HG03469 (cell line): ENCODE measurements at regions not wholly inside any gene's neighbourhood (a gene's known extent, or its start where the extent isn't known, plus 50 kb on each side); places are given as distances from the start of the nearest gene placed in this dataset.
A peak's percentile ranks its signal among the peaks of the same experiment; 100 is the strongest.
"Not testable (repeated sequence)": the region's sequence is repeated elsewhere in the genome, so short reads cannot be mapped to it uniquely, and the experiment has no call there.

Experiments
- ATAC-seq: cut with Tn5 transposase; IDR thresholded peaks from one replicate; pipeline ENCODE4 v1.9.1; 2021; ENCODE audit warnings: mild to moderate bottlenecking, moderate library complexity, moderate number of reproducible peaks; ENCODE audit not compliant: unreplicated experiment

DNA sequence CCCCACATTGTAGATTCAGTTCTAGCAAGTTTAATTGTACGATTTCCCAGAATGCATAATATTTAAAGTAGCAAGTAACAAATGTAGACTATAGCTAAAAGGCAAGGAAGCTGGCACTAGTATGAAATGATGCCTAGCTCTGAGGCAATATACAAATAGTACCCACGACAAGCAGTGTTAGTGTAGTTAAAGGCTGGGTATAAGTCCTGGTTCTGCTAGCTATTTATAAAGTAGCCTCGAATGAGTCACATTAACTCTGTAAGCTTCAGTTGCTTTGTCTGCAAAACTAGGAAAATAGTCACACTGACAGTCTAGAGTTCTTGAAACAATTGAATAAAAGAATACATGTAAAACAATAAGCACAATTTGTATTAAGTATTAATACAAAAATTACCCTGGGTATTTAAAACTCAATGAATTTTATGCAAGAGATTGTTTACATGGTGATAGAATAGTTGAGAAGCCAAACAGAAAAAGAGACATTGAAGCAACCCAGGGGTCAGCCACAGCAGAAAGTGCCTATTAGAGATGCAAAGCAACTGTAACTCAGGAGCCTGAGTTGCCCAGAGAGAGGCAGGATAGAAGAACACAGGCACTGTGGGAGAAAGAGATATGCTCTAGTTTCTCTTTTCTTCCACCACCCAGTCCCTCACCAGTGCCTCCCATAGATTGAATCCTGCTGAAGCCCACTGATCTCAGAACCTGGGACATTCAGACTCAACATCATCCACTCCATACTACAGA is 949.0 kb downstream of the C4orf33 start:
- no peak for ATAC-seq

DNA sequence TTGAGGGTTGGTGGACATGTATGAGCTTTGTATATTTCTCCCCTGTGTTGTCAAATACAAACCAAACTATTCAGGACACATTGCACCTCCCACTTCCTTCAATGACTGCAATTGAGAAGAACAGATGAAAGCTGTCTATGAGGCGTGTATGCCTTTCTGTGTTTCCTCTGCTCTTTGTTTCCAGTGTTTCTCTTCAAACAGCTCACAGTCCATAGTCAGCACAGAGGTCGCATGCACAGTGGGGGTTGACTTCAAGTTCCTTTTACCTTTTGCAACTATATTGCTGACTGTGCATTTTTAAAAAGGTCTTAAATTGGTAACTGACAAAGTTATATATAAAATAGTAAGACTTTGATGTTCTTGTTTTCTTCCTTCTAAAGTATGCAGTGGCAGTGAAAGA is 957.8 kb downstream of the C4orf33 start:
- ATAC-seq: no peak

DNA sequence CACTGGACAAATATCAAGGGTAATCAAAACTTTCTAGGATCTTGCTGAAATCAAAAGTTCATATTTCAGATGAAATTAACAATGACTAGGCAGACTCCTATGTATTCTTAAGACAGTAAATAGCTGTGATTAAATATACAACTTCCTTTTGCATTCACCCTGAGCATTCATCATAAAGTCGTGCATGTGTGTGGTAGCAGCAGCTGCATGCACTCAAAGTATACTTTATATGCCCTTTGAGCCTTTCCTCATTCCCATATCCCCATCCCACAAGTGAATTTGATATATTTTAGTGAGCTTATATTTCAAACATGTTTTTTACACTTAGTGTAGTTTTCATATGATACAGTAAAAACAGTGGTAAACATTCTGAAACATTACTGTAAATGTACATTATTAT is 959.0 kb downstream of the C4orf33 start:
- ATAC-seq: no peak

DNA sequence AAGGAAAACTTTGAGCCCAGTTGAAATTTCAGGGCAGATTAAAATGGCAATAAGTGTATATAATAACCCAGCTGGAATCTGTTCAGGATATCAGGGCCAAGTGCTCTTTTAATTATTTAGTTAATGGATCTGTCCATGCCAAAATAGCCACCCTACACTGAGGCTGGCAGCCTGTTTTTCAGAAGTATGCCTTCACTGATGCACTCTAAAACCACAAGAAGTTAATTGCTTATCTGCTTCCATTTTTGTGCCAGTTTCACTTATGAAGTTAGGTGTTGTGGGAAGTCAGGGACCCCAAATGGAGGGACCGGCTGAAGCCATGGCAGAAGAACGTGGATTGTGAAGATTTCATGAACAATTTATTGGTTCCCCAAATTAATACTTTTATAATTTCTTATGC is 960.3 kb downstream of the C4orf33 start:
- ATAC-seq: no peak

DNA sequence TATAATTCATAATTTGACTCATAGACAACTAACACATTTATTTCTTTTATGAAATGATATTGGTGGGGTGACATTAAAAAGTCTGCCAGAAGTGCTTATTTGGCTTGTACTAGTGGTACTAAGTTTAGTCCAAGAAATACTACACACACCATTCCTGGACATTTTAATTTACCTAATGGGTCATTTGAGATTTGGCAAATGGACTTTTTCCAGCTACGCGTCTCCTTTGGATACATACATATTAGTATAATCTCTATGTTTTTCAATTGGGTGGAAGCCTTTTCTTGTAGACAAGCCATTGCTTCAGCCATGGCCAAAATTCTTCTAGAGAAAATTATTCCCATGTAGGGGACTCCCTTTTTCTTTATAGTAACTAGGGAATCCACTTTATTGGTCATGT is 968.5 kb downstream of the C4orf33 start:
- ATAC-seq: no peak

DNA sequence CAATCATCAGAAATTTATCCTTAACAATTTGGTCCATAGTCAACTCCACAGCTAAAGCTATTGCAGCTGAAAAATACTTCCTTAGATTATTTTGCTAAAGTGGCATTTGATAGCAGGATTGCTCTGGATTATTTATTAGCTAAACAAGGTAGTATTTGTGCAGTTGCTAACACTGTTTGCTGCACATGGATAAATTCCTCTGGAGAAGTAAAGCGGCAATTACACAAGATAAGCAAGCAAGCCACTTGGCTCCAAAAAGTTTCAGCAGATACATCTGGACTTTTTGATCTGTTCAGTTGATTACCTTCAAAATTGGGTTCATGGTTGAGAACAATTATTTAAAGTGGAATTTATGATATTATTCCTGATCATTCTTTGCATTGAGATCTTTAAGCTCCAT is 971.5 kb downstream of the C4orf33 start:
- ATAC-seq: no peak

DNA sequence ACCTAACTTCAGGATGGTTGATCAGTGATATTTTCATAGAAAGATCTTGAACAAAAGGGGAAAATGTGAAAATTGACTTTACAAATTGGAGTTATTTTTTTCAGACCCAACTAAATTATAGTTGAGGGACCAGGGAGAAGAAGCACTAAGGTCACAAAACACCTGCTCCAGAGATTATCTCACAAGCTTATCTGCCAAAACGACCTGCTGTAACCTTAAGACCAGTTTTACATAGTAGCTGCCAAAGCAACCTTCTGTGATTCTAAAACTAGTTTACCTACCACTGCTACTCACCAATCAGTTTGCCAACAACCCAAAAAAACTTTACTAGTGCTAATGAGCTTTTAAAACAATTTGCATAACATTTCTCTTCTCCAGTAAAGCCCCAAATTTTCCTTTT is 972.1 kb downstream of the C4orf33 start:
- ATAC-seq: no peak

DNA sequence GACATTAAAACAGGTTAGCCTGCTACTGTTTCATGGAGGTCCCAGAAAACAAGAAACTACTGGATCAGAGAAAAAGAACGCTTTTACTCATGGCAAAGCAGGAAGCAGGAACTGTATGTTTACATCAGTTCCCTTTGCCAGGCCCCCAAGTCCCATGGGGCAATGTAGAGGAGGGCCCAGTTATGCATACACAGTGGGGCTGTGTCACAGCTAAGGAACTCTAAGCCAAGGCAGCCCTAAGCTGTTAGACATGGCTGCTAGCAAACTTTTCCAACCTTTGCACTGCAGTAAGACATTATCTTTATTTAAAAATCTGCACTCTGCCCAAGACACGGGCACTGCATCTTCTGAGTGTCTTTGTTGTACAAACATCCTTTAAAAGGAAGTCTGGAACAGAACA is 975.8 kb downstream of the C4orf33 start:
- ATAC-seq: no peak

DNA sequence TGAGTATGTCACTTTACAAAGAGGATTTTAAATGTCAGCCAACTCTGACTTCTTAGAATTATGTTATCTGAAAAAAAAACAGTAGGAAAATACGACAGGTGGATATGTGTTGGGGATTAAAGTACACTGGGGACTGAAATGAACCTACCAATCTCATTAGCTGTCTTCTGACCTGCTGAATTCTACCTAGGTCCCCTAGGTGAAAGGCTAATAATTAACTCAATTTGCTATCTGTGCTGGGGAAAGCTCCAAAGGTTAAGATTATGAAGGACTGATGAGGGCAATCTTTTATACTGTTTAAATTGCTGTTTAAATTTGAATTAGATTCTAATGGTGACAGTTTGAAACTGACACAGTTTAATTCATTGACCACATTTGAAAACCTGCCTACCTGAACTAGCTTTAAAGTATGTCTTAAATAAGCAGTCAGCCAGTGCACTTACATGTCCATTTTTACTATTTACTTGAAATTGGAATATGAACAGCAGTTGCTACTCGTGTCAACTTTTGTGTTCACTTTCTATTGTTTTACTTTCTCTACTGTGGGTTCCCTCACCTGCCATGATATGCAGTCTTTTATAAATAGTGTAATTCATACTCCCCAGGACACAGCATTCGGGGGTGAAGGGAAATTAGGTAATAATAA is 977.3 kb downstream of the C4orf33 start:
- no peak for ATAC-seq

DNA sequence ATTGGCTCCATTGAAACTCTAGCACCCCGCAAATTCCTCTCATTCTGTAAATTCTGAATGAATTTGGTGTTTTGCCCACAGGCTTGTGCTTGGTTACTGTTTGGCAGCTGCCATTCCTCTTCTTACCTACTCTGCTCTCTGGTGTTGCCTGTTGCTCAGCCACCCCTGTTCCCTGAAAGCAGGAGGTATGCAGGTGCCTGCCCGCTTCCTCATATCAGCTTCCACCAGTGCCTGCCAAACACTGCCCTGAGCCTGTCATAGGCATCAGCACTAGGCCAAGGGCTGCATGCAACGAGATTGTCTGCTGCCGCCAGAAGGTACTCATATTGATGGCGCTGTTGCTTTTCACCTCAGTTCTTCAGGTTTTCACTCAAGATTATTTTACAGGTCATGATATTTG is 978.1 kb downstream of the C4orf33 start:
- no peak for ATAC-seq

DNA sequence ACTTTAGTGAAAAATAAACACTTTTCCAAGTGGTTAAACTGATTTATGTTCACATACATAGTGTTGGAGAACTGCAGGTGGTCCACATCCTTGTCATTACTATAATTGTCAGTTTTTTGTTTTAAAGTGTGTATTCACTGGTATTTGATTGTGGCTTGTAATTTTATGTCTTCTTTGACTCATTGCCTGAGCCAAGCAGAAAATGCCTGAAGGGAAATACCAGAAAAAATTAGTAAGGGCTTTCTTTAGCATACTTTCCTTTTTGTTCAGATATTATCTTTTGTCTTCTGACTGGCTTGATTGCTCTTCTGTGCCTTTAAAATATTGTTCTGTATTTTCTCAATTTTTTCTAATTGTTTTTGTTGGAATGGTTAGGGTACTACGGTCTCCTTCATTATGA is 981.3 kb downstream of the C4orf33 start:
- ATAC-seq: no peak

DNA sequence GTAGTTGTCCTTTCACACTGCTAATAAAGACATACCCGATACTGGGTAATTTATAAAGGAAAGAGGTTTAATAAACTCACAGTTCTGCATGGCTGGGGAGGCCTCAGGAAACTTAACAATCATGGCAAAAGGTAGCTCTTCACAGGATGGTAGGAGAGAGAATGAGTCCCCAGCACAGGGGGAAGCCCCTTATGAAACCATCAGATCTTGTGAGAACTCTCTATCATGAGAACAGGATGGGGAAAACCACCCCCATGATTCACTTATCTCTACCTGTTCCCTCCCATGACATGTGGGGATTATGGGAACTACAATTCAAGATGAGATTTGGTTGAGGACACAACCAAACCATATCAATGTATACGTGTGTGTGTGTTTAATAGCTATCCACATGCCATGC is 983.1 kb downstream of the C4orf33 start:
- ATAC-seq: not testable (repeated sequence)

DNA sequence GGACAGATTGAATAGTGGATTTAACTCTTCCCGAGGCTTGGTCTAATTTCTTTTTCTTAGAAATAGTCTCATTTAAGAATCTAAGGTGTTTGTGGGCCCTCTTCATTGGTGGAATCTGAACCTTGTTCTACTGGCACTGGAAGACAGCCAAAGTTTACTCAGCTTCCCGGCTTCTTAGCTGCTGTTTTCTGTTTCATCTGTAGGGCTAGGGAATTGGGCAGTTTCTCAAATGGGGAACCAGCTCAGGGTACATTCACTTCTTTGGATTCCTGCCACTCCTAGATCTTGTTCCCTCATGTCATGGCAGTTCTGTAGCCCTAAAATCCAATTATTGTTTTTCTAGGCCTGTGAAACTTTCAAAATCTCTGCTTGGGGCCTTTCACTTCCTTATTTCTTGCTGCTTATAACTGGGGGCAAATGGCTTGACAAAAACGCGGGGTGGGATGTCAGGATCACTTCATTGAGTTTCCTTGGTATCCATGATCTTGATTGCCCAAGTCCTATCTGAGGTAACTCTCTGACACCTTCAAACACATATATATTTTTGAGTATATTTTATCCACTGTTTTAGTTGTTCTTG is 985.0 kb downstream of the C4orf33 start:
- no peak for ATAC-seq

DNA sequence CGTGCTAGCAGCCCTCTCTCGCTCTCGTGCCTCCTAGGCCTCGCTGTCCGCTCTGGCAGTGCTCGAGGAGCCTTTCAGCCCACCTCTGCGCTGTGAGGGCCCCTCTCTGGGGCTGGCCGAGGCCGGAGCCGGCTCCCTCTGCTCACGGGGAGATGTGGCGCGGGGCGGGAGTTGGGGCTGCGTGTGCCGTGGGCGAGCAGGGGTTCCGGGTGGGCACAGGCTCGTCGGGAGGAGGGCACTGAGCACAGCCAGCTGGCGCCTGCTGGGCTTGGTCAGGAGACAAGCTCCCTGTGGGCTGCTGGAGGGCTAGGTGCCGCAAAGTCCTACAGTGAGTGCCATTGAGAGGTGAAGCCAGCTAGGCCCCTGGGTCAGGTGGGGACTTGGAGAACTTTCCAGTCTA is 994.5 kb downstream of the C4orf33 start:
- ATAC-seq: no peak

DNA sequence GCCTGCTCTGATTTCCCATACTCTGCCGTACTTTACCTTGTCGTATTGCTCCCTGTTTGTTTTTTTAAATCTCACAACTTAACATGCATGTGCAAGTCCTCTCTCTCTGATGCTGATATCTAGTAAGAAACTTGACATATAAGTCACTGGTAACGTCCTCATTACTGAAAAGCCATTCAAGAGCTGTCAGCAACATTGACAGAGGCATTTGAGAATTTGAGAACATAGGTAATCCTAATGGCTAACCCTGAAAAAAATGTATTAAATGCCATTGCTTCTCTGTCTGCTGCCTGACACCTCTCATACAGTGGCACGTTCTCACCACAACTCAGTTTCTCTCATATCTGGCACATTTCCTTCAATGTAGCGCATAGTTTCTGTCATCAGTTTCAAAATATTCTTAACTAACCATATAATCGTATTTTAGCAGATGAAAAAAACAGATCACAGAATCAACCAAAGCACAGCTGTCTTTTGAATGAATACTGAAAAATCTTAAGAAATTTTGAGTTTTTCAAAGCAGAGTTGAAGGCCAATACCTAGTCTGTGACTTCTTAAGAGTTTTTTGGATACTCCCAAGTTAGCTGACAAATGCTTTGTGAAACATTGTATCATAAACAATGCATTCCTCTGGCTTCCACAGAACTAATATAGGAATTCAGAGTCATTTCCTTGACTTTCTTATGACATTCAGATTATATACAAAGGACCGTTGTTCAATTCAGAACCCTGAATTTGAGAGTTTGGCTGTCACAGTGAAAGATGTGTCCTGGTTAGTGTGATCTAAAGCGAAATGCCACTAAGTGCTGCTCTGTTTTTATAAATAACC is 996.4 kb downstream of the C4orf33 start:
- ATAC-seq: no peak

DNA sequence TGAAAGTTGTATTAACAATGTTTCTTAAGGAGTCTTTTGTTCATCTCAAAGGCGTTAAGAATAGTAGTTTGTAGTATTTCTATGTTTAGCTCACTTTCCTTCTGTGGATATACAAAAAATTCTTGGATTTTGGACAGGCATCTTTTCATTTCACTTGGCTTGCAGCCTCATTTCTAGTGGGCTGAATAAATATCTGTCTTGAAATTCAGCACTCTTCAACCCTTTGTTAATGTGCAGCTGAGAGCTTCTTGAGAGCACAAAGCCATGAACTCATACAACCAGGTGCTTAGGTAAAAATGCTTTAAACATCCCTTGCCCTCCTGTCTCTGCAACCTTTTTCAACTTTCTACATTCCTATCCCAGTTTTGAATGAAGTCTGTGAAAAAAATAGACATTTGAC is 1003.2 kb downstream of the C4orf33 start:
- no peak for ATAC-seq

DNA sequence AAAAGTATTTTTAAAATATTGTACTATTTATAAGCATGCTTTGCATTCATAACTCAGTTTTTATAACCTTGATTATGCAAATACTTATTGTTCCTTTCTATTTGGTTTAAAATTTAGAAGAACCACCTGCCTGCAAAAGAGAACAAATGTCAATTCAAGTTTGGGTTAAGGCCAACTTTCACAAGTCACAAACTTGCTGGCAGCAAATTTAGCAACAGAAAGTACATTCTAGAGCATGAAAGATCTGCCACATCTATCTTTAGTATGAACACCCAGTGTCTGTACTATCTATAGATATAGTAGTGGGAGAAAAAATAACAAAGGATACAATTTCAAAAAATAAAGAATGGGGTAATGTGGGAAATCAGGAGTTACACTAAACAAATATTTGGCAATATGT is 1014.2 kb downstream of the C4orf33 start:
- peak; percentile 48 for ATAC-seq

DNA sequence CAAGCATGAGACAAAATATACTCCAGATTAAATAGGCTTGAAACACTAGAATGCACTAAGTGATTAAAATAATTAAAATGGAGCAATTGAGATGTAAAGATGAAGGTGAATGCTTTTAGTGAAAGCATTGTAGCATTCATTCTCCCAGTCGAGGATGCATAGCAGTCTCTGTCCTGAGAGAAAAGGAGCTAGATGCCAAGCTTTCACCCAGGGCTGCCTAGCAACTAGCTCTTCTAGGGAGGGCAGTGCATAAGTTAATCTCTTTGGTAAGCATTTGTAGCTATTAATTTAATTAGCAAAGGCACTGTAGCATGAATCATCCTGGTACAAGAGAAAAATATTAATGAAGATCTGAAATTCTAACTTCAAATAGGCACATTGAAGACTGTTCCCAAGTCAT is 1014.8 kb downstream of the C4orf33 start:
- no peak for ATAC-seq

DNA sequence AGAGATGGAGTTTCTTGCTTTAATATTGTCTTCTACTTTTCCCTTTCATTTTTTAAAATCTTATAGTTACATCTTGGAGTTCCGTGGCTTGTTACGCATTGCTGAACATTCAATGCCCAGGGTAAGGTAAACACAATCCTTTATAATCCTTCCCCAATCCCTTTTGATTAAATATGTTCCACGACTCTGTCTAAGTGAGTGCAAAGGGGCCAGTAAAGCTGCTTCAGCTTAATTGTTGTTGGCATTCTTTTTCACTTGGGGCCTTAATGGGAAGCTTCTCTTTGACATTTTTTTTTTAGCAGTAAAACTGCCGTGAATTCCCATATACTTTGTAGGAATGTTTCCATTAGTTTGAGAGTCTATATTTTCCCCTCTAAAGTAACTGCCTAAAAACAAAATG is 1028.1 kb downstream of the C4orf33 start:
- no peak for ATAC-seq

DNA sequence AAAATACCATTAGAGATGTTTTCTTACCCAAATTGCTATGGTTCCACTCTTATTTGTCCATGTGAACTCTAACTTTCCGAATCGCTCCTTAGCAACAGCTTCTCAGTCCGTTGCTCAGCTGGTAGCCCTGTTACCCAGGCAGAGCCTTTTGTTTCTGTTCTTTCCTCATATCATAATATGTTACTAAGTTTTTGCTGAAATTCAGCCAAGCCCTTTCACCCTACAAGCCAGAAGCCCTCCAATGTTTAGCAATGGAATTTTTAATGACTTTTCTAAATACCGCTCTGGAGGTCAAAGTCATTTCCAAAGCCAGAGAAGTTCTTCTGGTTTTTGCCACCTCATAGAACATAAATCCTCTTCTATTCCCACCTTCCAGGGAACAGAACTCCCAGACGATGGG is 1029.5 kb downstream of the C4orf33 start:
- no peak for ATAC-seq

DNA sequence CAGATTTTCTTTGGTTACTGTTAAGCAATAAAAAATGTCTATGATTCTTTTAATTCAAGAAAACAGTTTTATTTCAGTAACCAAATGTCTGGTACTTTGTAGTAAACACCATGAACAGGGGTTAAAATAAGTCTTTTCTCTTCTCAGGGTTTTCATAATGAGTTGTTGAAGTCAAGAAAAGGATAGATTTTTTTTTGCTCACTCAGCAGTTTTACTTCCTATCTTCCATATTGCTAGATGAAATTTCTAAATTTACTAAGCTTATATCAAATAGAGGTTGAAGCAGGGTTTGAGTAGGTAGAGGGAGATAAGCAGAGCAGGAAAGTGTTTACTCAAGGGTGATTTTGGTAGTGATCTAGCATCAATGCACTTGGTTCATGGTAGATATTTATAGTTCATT is 1031.3 kb downstream of the C4orf33 start:
- ATAC-seq: no peak

DNA sequence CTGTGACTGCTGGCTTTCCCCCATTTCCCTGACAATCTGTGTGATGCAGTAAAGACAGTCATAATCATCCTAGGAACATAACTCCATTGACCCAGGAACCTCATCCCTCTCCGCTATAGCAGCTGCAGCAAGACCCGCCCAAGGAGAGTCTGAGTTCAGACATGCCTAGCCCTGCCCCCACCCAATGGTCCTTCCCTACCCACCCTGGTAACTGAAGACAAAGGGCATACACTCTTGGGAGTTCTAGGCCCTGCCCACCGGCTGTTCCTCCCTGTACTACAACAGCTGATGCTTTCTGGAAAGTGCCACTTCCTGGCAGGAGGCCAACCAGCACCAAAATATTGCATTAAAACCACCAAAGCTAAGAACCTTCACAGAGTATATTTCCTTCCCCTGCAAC is 1035.6 kb downstream of the C4orf33 start:
- ATAC-seq: no peak
